ENCODE measurements at regions not wholly inside any gene's neighbourhood (a gene's known extent, or its start where the extent isn't known, plus 50 kb on each side); places are given as distances from the start of the nearest gene placed in this dataset.

GRCh38 chr1:47703156-47703825, 265.4 kb downstream of the FOXD2 start:
- no peak for DNase-seq (ENCODE audit: low spot score)

DNA sequence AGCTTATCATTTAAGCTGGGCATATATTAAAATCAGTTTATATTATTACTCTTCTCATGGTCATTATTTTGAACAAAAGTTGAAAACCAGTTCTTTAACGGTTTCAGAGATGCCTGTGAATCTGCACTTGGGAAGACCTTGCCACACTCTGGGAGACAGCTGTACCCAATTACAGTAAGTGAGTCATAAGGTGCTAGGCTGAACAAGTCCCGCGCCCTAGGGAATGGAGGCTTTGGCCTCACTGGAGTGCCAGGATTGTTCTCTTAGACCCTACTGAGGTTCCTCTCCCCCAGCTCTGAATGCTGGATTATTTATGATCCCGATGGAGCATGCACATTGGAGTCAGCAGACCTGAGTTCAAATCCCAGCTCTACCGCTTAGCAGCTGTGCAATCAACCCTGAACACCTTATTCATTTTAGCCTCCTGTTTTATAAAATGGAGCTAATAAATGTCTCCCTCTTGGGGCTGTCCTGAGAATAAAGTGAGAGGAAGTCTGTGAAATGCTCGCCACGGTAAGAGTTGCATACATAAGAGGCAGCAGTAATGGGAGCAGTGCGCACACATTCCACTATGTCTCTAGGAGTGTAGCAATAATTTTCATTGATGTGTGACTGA, 266.2 kb downstream of the FOXD2 start:
- no peak for DNase-seq (ENCODE audit: low spot score)

DNA sequence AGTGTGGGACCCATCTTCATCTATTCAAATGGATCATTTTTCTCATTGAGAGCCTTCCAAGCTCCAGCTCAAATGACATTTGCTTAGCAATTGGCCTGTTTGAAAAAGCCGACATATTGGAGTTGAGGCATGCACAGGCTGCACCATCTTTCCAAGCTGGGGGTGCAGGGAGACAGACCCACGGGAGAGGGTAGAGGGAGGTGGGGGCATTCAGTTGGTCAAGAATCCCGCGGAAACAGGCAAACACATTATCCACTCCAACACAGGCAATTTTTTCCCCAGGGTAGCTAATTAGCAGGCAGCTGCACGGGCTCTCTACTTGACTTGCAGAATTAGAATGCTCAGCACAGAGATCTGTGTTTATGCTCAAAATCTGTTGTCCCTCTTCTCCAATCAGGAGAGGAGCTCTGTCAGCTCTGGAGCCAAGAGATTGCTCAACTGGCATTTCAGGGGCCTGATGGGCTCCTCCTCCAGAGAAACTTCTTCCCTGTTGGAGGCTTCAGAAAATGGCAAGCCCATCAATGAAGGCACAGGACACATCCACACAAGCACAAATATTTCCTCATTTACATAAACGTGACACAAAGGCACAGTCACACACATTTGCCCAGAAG, 267.8 kb downstream of the FOXD2 start:
- no peak for DNase-seq (ENCODE audit: low spot score)

GRCh38 chr1:47707503-47707902, 269.7 kb downstream of the FOXD2 start:
- DNase-seq (ENCODE audit: low spot score): no peak

DNA sequence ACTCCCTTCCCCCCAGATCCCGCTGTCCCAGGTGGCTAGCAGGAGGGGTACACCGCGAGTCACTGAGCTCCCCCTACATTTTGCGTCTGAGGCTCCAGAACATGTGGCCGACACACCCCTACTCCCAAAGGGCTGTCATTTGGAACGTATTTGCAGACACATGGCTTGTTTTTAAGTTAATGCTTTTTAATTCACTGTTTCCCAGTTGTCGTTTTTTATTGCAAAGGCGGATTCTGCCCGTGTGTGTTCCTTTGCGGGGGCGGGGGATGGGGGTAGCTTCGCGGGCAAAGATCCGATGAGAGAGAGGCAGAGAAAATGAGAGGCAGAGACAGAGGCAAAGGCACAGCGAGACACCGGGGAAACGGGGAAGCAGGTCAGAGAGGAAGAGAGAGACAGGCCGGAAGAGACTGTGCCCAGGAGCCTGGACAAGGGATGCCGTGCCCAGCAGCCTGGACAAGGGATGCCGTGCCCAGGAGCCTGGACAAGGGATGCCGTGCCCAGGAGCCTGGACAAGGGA, 270.2 kb downstream of the FOXD2 start:
- no peak for DNase-seq (ENCODE audit: low spot score)

- DNase-seq (ENCODE audit: low spot score): no peak
Measured at GRCh38 chr1:47708658-47709018, 270.8 kb downstream of the FOXD2 start.

DNA sequence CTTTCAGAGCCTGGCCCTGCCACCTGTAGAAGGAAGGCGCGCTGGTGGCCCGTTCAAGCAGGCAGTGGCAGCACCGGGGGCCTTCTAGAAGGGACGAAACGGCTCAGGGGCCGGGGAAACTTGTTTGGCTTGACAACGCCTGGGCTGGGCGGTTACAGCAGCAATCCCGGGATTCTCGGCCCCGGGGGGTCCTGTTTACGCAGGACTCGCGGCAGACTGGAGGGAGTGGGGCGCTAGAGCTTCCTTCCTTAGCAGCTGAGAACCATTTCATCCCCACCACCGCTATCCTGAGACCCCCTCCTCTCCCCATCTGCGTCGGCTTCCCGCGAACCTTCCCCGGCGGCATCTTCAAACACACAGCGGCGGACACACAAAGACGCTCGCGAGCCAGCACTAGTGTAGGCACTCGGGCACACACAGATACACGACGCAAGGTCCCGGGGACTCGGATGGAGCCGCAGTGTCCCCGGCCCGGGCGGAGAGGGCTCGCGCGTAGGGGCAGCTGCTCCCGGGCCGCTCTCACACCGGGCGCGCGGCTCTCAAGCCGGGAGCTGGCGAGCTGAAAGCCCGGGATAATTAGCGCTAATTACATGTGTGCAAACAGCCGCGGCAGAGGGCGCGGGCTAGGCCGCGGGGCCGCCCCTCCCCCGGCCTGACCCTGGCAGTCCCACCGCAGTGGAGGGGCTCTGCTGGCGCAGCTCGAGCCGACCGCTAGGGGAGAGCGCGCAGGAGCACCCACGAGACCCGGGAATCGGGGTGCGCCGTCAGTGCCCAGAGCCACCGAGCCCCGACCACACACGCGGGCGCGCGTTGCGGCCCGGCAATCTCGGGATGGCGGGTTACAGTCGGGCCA, 271.4 kb downstream of the FOXD2 start:
- DNase-seq (ENCODE audit: low spot score): peak; percentile 90

GRCh38 chr1:47709872-47710231, 272.0 kb downstream of the FOXD2 start:
- DNase-seq (ENCODE audit: low spot score): peak; percentile 58

GRCh38 chr1:47710329-47711071, 272.7 kb downstream of the FOXD2 start:
- DNase-seq (ENCODE audit: low spot score): peak; percentile 95

Data from HuH-7 (cell line).